Keratinocyte (primary cell): ENCODE measurements at regions not wholly inside any gene's neighbourhood (a gene's known extent, or its start where the extent isn't known, plus 50 kb on each side); places are given as distances from the start of the nearest gene placed in this dataset.

Experiments
- DNase-seq: peaks from one replicate; pipeline ENCODE4 v3.0.0-alpha.2; 2011; ENCODE audit warnings: low read depth, missing footprints, low spot score
- FAIRE-seq: peaks from 2 replicates; lab custom pipeline; 2011; peaks lifted over from hg19 to GRCh38; lab: Jason Lieb, UNC
- H2AFZ ChIP-seq: 2 replicates; pipeline ENCODE4 v1.6.0; 2012; ENCODE audit warnings: low read length, control low read depth, inconsistent platforms; ENCODE audit not compliant: control insufficient read depth
- H3K27ac ChIP-seq: 2 replicates; pipeline ENCODE4 v1.5.1; 2011; ENCODE audit warnings: low read length; ENCODE audit not compliant: control insufficient read depth, insufficient read depth
- H3K27me3 ChIP-seq: 3 replicates; pipeline ENCODE4 v1.6.0; 2011; ENCODE audit warnings: low read length; ENCODE audit not compliant: control insufficient read depth, insufficient read depth; ENCODE audit errors: extremely low read depth
- H3K36me3 ChIP-seq, 2 experiments: 2 replicates in 1 of 2; 3 replicates in 1 of 2; pipeline ENCODE4 v1.5.1; 2011; ENCODE audit warnings: low read length in 2 of 2, mild to moderate bottlenecking in 1 of 2; ENCODE audit not compliant: control insufficient read depth in 2 of 2, insufficient read depth in 2 of 2; ENCODE audit errors: extremely low read depth in 1 of 2
- H3K4me1 ChIP-seq: 3 replicates; pipeline ENCODE4 v1.5.1; 2011; ENCODE audit warnings: low read length; ENCODE audit not compliant: control insufficient read depth, insufficient read depth; ENCODE audit errors: extremely low read depth
- H3K4me2 ChIP-seq: 3 replicates; pipeline ENCODE4 v1.6.0; 2011; ENCODE audit warnings: low read depth, low read length; ENCODE audit not compliant: control insufficient read depth, insufficient read depth; ENCODE audit errors: extremely low read depth
- H3K4me3 ChIP-seq, 3 experiments: fragments of 200-600 bp in 1 of 3; sonication (generic) in 1 of 3; 2 replicates in 2 of 3; 3 replicates in 1 of 3; pipeline ENCODE4 v1.5.1; 2011 to 2016; ENCODE audit warnings: low read length in 3 of 3, mild to moderate bottlenecking in 3 of 3, control low read depth in 2 of 3, inconsistent platforms in 1 of 3, low read depth in 1 of 3, mixed read lengths in 1 of 3, mixed run types in 1 of 3, moderate library complexity in 1 of 3; ENCODE audit not compliant: control insufficient read depth in 2 of 3, insufficient read depth in 2 of 3; ENCODE audit errors: extremely low read depth in 1 of 3
- H3K79me2 ChIP-seq: 2 replicates; pipeline ENCODE4 v1.6.0; 2012; ENCODE audit warnings: low read length; ENCODE audit not compliant: control insufficient read depth, insufficient read depth
- H3K9ac ChIP-seq: 3 replicates; pipeline ENCODE4 v1.6.0; 2011; ENCODE audit warnings: low read length; ENCODE audit not compliant: control insufficient read depth, insufficient read depth; ENCODE audit errors: extremely low read depth
- H3K9me1 ChIP-seq: 3 replicates; pipeline ENCODE4 v1.6.0; 2011; ENCODE audit warnings: low read length; ENCODE audit not compliant: control insufficient read depth, insufficient read depth; ENCODE audit errors: extremely low read depth
- H3K9me3 ChIP-seq: 2 replicates; pipeline ENCODE4 v1.5.1; 2012; ENCODE audit warnings: low read depth, low read length; ENCODE audit not compliant: control insufficient read depth
- H4K20me1 ChIP-seq: 3 replicates; pipeline ENCODE4 v1.6.0; 2011; ENCODE audit warnings: low read length; ENCODE audit not compliant: control insufficient read depth, insufficient read depth; ENCODE audit errors: extremely low read depth
- EZH2 ChIP-seq: IDR thresholded peaks from one replicate; pipeline ENCODE4 v1.6.1; 2012; ENCODE audit warnings: inconsistent platforms, mild to moderate bottlenecking, low read length, moderate library complexity
- dilution Hi-C: fragments of 300-500 bp; cut with MboI; formaldehyde crosslinking; loops from one replicate; pipeline ENCODE4 v1.7.0; 2020; ENCODE audit warnings: low sequenced_read_pairs; ENCODE audit not compliant: extremely low pct_ligation_motif_present
- TF ChIP-seq, protein P1 (sequence below), 3 experiments: IDR thresholded peaks in 1 of 3; conservative IDR thresholded peaks in 1 of 3; optimal IDR thresholded peaks in 1 of 3; 2 replicates in 2 of 3; 3 replicates in 1 of 3; pipeline versions ENCODE3 to v1.5.1; 2011; ENCODE audit warnings: low read length in 3 of 3, mild to moderate bottlenecking in 3 of 3, moderate library complexity in 2 of 3, control low read depth in 1 of 3, inconsistent platforms in 1 of 3; ENCODE audit not compliant: insufficient read depth in 2 of 3; ENCODE audit errors: extremely low read depth in 1 of 3

DNA sequence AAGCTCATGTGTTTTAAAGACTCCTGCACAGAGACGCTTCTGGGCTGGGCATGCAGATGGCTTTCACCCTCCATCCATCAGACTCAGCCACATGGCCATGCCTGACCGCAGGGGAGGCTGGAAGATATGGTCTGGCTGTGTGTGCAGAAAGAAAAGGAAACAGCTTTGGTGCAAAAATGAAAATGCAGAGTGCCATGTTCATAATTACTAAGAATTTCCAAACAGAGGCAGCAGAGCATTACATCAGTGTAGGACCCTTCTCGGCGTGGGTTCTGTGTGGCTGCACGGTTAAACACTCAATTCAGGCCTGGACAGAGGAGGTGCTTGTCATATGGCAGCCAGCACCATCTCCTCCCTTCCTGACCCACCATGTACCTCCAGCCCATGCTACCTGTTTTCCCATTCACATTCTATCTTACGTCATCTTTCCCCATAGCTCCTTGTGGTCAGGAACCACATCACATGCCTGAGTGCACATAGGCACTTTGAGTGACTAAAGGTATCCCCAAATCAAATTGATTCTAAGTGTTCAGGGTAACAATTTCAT is 200.3 kb upstream of the ID2 start:
- no peaks in the 10 kb centered on the region for H3K4me1 ChIP-seq
- no peak overlapping the region for H2AFZ ChIP-seq
- H3K27me3 ChIP-seq: no peaks in the 10 kb centered on the region
- H3K9ac ChIP-seq: no peak overlapping the region
- no peak for TF ChIP-seq EZH2
- TF ChIP-seq, protein P1, sequence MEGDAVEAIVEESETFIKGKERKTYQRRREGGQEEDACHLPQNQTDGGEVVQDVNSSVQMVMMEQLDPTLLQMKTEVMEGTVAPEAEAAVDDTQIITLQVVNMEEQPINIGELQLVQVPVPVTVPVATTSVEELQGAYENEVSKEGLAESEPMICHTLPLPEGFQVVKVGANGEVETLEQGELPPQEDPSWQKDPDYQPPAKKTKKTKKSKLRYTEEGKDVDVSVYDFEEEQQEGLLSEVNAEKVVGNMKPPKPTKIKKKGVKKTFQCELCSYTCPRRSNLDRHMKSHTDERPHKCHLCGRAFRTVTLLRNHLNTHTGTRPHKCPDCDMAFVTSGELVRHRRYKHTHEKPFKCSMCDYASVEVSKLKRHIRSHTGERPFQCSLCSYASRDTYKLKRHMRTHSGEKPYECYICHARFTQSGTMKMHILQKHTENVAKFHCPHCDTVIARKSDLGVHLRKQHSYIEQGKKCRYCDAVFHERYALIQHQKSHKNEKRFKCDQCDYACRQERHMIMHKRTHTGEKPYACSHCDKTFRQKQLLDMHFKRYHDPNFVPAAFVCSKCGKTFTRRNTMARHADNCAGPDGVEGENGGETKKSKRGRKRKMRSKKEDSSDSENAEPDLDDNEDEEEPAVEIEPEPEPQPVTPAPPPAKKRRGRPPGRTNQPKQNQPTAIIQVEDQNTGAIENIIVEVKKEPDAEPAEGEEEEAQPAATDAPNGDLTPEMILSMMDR (optimal IDR thresholded peaks at IDR 0.05 in 1 of 3, IDR thresholded peaks at IDR 0.05 in 1 of 3, conservative IDR thresholded peaks at IDR 0.05 in 1 of 3; ENCODE audit: extremely low read depth in 1 of 3, insufficient read depth in 2 of 3, low read length in 3 of 3): no peak
- no peaks in the 10 kb centered on the region for H3K9me3 ChIP-seq
- H3K9me1 ChIP-seq: no peaks in the 10 kb centered on the region
- H3K36me3 ChIP-seq: no peaks in the 10 kb centered on the region
- no peak for DNase-seq
- H3K79me2 ChIP-seq: no peaks in the 10 kb centered on the region
- no peaks in the 10 kb centered on the region for H4K20me1 ChIP-seq
- no peak for FAIRE-seq
- dilution Hi-C loops: no loop called here
- H3K4me2 ChIP-seq: no peak overlapping the region
- no peak overlapping the region for H3K27ac ChIP-seq
- no peak overlapping the region for H3K4me3 ChIP-seq

- Histone ChIP-seq H3K79me2 (no peaks in the 10 kb centered on the region), H3K36me3 (no peaks in the 10 kb centered on the region), H3K27me3 (no peaks in the 10 kb centered on the region), H3K4me3 (no peak overlapping the region), H2AFZ (no peak overlapping the region), H3K9me3 (no peaks in the 10 kb centered on the region), H3K4me2 (no peak overlapping the region), H3K4me1 (no peaks in the 10 kb centered on the region), H3K9me1 (no peaks in the 10 kb centered on the region), H3K9ac (no peak overlapping the region), H3K27ac (no peak overlapping the region), H4K20me1 (no peaks in the 10 kb centered on the region)
- dilution Hi-C loops: no loop called here
- TF ChIP-seq, protein P1 (optimal IDR thresholded peaks at IDR 0.05 in 1 of 3, IDR thresholded peaks at IDR 0.05 in 1 of 3, conservative IDR thresholded peaks at IDR 0.05 in 1 of 3; ENCODE audit: extremely low read depth in 1 of 3, insufficient read depth in 2 of 3, low read length in 3 of 3): no peak
- TF ChIP-seq EZH2: no peak
- FAIRE-seq: no peak
- no peak for DNase-seq
Measured at GRCh38 chr2:8482432-8482831, 199.4 kb upstream of the ID2 start.
